GM12878 (cell line): ENCODE measurements at regions not wholly inside any gene's neighbourhood (a gene's known extent, or its start where the extent isn't known, plus 50 kb on each side); places are given as distances from the start of the nearest gene placed in this dataset.

Experiments used
- ATAC-seq: fragments of 200-7000 bp; cut with Tn5 transposase; 3 replicates; pipeline ENCODE4 v1.9.1; 2020; ENCODE audit warnings: mild to moderate bottlenecking, moderate library complexity
- BruUV-seq: library from RNA; stranded (reverse); fragments of 400-500 nt; replicated peaks from 2 replicates; lab custom pipeline; 2021; lab: Mats Ljungman, UMichigan
- CTCF ChIA-PET: fragments of 300-600 bp; sonication (Branson Sonifier 250); formaldehyde crosslinking; extraction: SDS; loops from one replicate; lab custom pipeline; 2021; ENCODE audit warnings: inconsistent platforms; lab: Yijun Ruan, JAX
- POLR2A ChIA-PET: fragments of 350-600 bp; formaldehyde crosslinking; extraction: SDS; loops from one replicate; lab custom pipeline; 2021; ENCODE audit warnings: inconsistent platforms; lab: Charles Lee
- RAD21 ChIA-PET: fragments of 300-600 bp; sonication (Branson Sonifier 250); formaldehyde crosslinking; loops from one replicate; lab custom pipeline; 2023; ENCODE audit warnings: antibody characterized with exemption; ENCODE audit not compliant: unreplicated experiment; lab: Charles Lee
- SMC1A ChIA-PET: fragments of 300-600 bp; sonication (Branson Sonifier 250); formaldehyde crosslinking; loops from one replicate; lab custom pipeline; 2023; ENCODE audit not compliant: unreplicated experiment, uncharacterized antibody; lab: Charles Lee
- DNase-seq: peaks from one replicate; pipeline ENCODE4 v3.0.0-alpha.2; 2011; ENCODE audit warnings: low read depth, low spot score
- FAIRE-seq: peaks from 3 replicates; lab custom pipeline; 2011; peaks lifted over from hg19 to GRCh38; lab: Jason Lieb, UNC
- H2AFZ ChIP-seq: 2 replicates; pipeline ENCODE4 v1.6.0; 2011; ENCODE audit warnings: low read depth, low read length, control low read depth; ENCODE audit not compliant: control insufficient read depth
- H3K27ac ChIP-seq: 2 replicates; pipeline ENCODE4 v1.5.1; 2011; ENCODE audit warnings: control low read depth; ENCODE audit not compliant: control insufficient read depth, insufficient read depth
- H3K27me3 ChIP-seq, 2 experiments: replicated peaks in 1 of 2; 2 replicates each; pipeline versions ENCODE4 v1.6.0 to v1.6.1; 2011; ENCODE audit warnings: low read length in 1 of 2; ENCODE audit not compliant: control insufficient read depth in 2 of 2, insufficient read depth in 2 of 2
- H3K36me3 ChIP-seq, 2 experiments: 2 replicates each; pipeline ENCODE4 v1.5.1; 2011; ENCODE audit warnings: low read length in 1 of 2; ENCODE audit not compliant: control insufficient read depth in 2 of 2, insufficient read depth in 2 of 2
- H3K4me1 ChIP-seq: 2 replicates; pipeline ENCODE4 v1.6.1; 2011; ENCODE audit warnings: mild to moderate bottlenecking, low read length, moderate library complexity, mixed read lengths; ENCODE audit not compliant: control insufficient read depth, insufficient read depth
- H3K4me2 ChIP-seq: 2 replicates; pipeline ENCODE4 v1.6.0; 2011; ENCODE audit warnings: control low read depth; ENCODE audit not compliant: control insufficient read depth, insufficient read depth
- H3K4me3 ChIP-seq: fragments of 200-600 bp; sonication (generic); 2 replicates; pipeline ENCODE4 v1.5.1; 2016
- H3K79me2 ChIP-seq: 2 replicates; pipeline ENCODE4 v1.6.0; 2011; ENCODE audit warnings: low read length; ENCODE audit not compliant: control insufficient read depth, insufficient read depth
- H3K9ac ChIP-seq: 2 replicates; pipeline ENCODE4 v1.8.0; 2011; ENCODE audit warnings: low read length, control low read depth, mixed read lengths; ENCODE audit not compliant: control insufficient read depth, insufficient read depth
- H3K9me3 ChIP-seq: replicated peaks from 3 replicates; pipeline ENCODE4 v1.5.1; 2011; ENCODE audit warnings: mild to moderate bottlenecking, low read length; ENCODE audit not compliant: control insufficient read depth, insufficient read depth
- H4K20me1 ChIP-seq: 2 replicates; pipeline ENCODE4 v1.6.0; 2011; ENCODE audit not compliant: control insufficient read depth, insufficient read depth
- BCL11A ChIP-seq: IDR thresholded peaks from 2 replicates; pipeline ENCODE4 v1.6.1; 2011; ENCODE audit warnings: low read depth, low read length
- CEBPB ChIP-seq, 2 experiments: fragments of 150-350 bp in 1 of 2; IDR thresholded peaks; 2 replicates each; pipeline ENCODE4 v1.6.1; 2012 to 2014; ENCODE audit warnings: low read depth in 2 of 2, low read length in 2 of 2, borderline replicate concordance in 1 of 2, inconsistent platforms in 1 of 2
- ESRRA ChIP-seq: IDR thresholded peaks from 2 replicates; pipeline ENCODE4 v1.6.1; 2012; ENCODE audit warnings: mild to moderate bottlenecking, low read length, improper control_type of control experiment
- FOXK2 ChIP-seq: fragments of 450-650 bp; IDR thresholded peaks from 2 replicates; pipeline ENCODE4 v1.6.1; 2017; ENCODE audit warnings: mild to moderate bottlenecking, moderate library complexity
- NFYB ChIP-seq: IDR thresholded peaks from 2 replicates; pipeline ENCODE4 v1.6.1; 2011; ENCODE audit warnings: low read depth, mild to moderate bottlenecking, low read length, improper control_type of control experiment, moderate library complexity; ENCODE audit not compliant: insufficient read depth
- NR2C1 ChIP-seq: fragments of 450-650 bp; IDR thresholded peaks from 2 replicates; pipeline ENCODE4 v1.6.1; 2017; ENCODE audit warnings: antibody characterized with exemption, mild to moderate bottlenecking, moderate library complexity
- RB1 ChIP-seq: fragments of 450-650 bp; formaldehyde crosslinking; IDR thresholded peaks from 2 replicates; pipeline ENCODE4 v1.6.1; 2017; ENCODE audit warnings: mild to moderate bottlenecking, borderline replicate concordance
- RBBP5 ChIP-seq: fragments of 200-600 bp; sonication (generic); conservative IDR thresholded peaks from 2 replicates; pipeline ENCODE4 v1.6.1; 2016
- SP1 ChIP-seq: IDR thresholded peaks from one replicate; pipeline ENCODE4 v1.6.1; 2011; ENCODE audit warnings: low read depth, low read length
- SUZ12 ChIP-seq: fragments of 200-600 bp; sonication (generic); IDR thresholded peaks from one replicate; pipeline ENCODE4 v1.6.1; 2018; ENCODE audit warnings: antibody characterized with exemption, mild to moderate bottlenecking; ENCODE audit not compliant: unreplicated experiment
- TARDBP ChIP-seq: IDR thresholded peaks from 2 replicates; pipeline ENCODE4 v1.6.1; 2016; ENCODE audit warnings: borderline replicate concordance
- TCF3 ChIP-seq: IDR thresholded peaks from 2 replicates; pipeline ENCODE4 v1.6.1; 2012; ENCODE audit warnings: low read depth, mild to moderate bottlenecking, low read length, borderline replicate concordance; ENCODE audit not compliant: insufficient read depth
- YBX1 ChIP-seq: fragments of 450-650 bp; IDR thresholded peaks from 2 replicates; pipeline ENCODE4 v1.6.1; 2016; ENCODE audit warnings: antibody characterized with exemption
- WGBS: methylation state at CpG from one replicate; pipeline ENCODE4 v1.1.6; 2016; ENCODE audit warnings: low lambda C conversion rate; ENCODE audit not compliant: insufficient replicate concordance, insufficient coverage; ENCODE audit errors: missing lambda C conversion rate; 5-methylcytosine and 5-hydroxymethylcytosine counted together
- in situ Hi-C: fragments of 300-500 bp; cut with MboI; formaldehyde crosslinking; loops from 9 replicates; pipeline ENCODE4 v1.14.3; 2018; ENCODE audit warnings: mixed read lengths
- intact Hi-C: fragments of 100-400 bp; cut with micrococcal nuclease; formaldehyde crosslinking; loops from one replicate; pipeline ENCODE4 v1.14.2; 2022; ENCODE audit not compliant: unreplicated experiment
- TF ChIP-seq, protein P1 (sequence below): fragments of 450-650 bp; IDR thresholded peaks from 2 replicates; pipeline ENCODE4 v1.6.1; 2017; ENCODE audit warnings: borderline replicate concordance
- TF ChIP-seq, protein P2 (sequence below): fragments of 450-650 bp; IDR thresholded peaks from 2 replicates; pipeline ENCODE4 v1.6.1; 2018; ENCODE audit warnings: mild to moderate bottlenecking, low read depth, moderate library complexity; ENCODE audit not compliant: partially characterized antibody

DNA sequence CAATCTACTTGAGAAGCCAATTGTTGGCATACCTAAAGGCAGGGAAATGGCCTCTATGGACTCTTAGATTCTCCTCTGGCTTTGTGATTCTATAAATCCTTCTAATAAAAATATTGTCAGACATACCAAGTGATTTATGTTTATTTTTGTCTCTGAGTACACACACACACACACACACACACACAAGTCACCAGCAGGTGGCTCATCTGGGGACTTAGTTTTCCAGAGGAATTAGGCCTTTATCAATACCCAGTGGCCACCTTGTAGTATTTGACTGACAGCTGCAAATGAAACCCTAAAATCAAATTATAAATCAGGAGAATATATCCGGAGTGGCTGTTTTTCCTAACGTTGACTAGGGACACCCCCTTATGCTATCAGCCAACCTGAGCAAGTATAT, 258.5 kb downstream of the BRINP2 start:
- ChIA-PET SMC1A (interaction anchor here (0.6 to 1.0 kb wide), 2 partner anchors 351 to 518 kb away, joined by 3 read pairs; no protein-coding TSS in a partner anchor), CTCF (interaction anchor here (0.6 to 1.5 kb wide), 6 partner anchors 8 to 515 kb away, joined by 3 to 7 read pairs (median 4); no protein-coding TSS in a partner anchor), RAD21 (interaction anchor here (1.1 to 1.7 kb wide), 2 partner anchors 16 to 352 kb away, joined by 3 read pairs; no protein-coding TSS in a partner anchor), POLR2A (no interaction called here)
- Histone ChIP-seq H3K9me3 (no peaks in the 10 kb centered on the region), H3K36me3 (no peaks in the 10 kb centered on the region), H3K9ac (no peak overlapping the region), H3K79me2 (no peaks in the 10 kb centered on the region), H3K4me3 (no peak overlapping the region), H3K4me2 (no peak overlapping the region), H3K27me3 (no peaks in the 10 kb centered on the region), H3K4me1 (no peaks in the 10 kb centered on the region), H2AFZ (no peak overlapping the region), H3K27ac (no peak overlapping the region), H4K20me1 (no peaks in the 10 kb centered on the region)
- intact Hi-C loops = no loop called here
- in situ Hi-C loops = no loop called here
- no peak for TF ChIP-seq TCF3
- TF ChIP-seq CEBPB (IDR thresholded peaks at IDR 0.05; ENCODE audit: borderline replicate concordance in 1 of 2, low read depth in 2 of 2, low read length in 2 of 2) = no peak
- TF ChIP-seq, protein P1, sequence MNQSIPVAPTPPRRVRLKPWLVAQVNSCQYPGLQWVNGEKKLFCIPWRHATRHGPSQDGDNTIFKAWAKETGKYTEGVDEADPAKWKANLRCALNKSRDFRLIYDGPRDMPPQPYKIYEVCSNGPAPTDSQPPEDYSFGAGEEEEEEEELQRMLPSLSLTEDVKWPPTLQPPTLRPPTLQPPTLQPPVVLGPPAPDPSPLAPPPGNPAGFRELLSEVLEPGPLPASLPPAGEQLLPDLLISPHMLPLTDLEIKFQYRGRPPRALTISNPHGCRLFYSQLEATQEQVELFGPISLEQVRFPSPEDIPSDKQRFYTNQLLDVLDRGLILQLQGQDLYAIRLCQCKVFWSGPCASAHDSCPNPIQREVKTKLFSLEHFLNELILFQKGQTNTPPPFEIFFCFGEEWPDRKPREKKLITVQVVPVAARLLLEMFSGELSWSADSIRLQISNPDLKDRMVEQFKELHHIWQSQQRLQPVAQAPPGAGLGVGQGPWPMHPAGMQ = no peak
- no peak for TF ChIP-seq SP1
- no peak for TF ChIP-seq NR2C1
- TF ChIP-seq BCL11A = no peak
- no peak for TF ChIP-seq RBBP5
- no peak for TF ChIP-seq ESRRA
- TF ChIP-seq, protein P2, sequence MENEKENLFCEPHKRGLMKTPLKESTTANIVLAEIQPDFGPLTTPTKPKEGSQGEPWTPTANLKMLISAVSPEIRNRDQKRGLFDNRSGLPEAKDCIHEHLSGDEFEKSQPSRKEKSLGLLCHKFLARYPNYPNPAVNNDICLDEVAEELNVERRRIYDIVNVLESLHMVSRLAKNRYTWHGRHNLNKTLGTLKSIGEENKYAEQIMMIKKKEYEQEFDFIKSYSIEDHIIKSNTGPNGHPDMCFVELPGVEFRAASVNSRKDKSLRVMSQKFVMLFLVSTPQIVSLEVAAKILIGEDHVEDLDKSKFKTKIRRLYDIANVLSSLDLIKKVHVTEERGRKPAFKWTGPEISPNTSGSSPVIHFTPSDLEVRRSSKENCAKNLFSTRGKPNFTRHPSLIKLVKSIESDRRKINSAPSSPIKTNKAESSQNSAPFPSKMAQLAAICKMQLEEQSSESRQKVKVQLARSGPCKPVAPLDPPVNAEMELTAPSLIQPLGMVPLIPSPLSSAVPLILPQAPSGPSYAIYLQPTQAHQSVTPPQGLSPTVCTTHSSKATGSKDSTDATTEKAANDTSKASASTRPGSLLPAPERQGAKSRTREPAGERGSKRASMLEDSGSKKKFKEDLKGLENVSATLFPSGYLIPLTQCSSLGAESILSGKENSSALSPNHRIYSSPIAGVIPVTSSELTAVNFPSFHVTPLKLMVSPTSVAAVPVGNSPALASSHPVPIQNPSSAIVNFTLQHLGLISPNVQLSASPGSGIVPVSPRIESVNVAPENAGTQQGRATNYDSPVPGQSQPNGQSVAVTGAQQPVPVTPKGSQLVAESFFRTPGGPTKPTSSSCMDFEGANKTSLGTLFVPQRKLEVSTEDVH = no peak
- TF ChIP-seq RB1 = no peak
- TF ChIP-seq NFYB = no peak
- no peak for TF ChIP-seq FOXK2
- no peak for TF ChIP-seq SUZ12
- no peak for TF ChIP-seq TARDBP
- TF ChIP-seq YBX1 = no peak
- WGBS = 3% methylated on average over 2 of the region's 2 CpGs
- ATAC-seq (no peak), FAIRE-seq (no peak), DNase-seq (no peak)
- BruUV-seq = no TSS peak
